ENCODE measurements at regions not wholly inside any gene's neighbourhood (a gene's known extent, or its start where the extent isn't known, plus 50 kb on each side); places are given as distances from the start of the nearest gene placed in this dataset.

- ATAC-seq, result no peak
These were observed 50.6 kb downstream of the SLIT2 start for GRCh38 chr4:20302336-20302735.

DNA sequence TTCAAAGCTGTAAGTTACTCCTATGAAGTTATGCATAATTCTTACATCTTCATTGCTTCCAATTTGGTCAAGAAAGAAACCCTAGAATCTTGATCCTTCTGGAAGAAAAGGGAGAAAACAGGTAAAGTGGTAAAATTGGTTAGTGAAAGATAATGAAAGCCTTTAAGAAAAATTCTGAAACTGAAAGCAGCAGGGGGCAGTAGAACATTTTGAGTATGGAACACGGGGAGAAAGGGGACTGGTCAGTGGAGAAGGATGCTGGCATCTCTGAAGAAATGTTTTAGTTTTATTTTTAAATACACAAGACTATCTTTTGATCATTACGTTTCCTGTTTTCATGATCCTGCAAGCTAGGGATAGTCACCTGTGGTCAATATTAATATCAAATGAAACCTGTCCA lies 54.3 kb downstream of the SLIT2 start:
- no peak for ATAC-seq

- no peak for ATAC-seq
These were observed 60.2 kb downstream of the SLIT2 start for GRCh38 chr4:20311856-20312255.

GRCh38 chr4:20313237-20314030 lies 61.7 kb downstream of the SLIT2 start:
- no peak for ATAC-seq

DNA sequence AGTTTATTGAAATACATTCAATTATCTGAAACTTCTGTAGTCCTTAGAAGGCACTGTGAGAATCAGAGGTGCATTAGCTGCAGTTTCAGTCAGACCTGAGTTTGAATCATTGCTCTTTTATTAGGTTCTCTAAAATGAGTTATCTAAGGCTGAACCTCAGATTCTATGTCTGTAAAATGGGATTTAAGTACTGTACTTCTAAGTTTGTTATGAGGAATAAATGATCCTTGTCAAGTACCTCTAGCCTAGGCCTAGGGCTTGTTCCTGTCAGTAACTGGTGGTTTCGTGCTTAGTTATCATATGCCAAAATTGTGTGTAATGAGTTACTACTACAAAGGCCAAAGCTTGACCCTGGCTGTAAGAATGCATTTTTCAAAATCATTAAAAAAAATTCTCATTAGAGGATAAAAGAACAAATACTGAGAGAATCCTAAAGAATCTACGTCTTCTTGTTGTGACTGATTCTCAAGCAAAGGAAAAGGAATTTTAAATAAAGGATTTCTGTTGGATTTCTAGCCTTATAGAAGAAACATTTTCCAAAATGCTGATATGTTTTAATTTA lies 65.8 kb downstream of the SLIT2 start:
- ATAC-seq, result no peak

GRCh38 chr4:20318001-20318908 lies 66.5 kb downstream of the SLIT2 start:
- no peak for ATAC-seq

- no peak for ATAC-seq
These were observed 67.2 kb downstream of the SLIT2 start for GRCh38 chr4:20318909-20319277.

DNA sequence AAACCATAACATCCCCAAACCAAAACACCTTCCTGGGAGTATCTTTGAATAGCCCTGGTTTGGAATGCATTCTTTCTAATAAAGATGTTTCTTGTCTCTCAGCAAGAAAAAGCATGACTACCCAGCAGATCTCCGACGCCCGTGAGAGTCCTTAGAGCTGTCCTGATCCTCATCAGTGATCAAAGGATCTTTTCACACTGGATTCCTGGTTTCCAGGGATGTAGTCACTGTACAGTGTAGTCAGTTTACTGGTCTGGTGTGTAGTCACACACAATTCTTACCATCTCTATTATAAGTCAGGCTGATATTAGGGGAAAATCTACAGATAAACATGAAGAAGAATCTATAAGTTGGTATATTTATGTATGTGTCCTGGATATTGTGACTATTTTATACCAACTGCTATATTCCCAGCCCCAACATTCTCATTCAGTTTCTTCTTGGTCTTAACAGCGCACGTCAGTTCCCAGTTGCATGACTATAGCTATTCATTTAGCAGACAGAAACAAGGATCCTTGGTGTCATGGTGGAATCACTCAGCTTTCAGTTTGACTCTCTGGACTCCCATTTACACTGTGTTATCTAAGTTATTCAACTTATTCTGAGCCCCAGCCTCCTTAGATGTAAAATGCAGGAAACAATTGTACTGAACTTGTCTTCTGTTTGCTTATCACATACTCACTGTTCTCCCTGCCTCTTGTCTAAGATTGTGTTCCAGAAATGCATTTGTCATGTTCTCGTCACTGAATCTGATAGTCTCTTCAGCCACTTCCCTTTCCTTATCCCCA lies 68.3 kb downstream of the SLIT2 start:
- no peak for ATAC-seq

- no peak for ATAC-seq
These were observed 72.3 kb downstream of the SLIT2 start for GRCh38 chr4:20323991-20324390.

- no peak for ATAC-seq
These were observed 74.8 kb downstream of the SLIT2 start for GRCh38 chr4:20326460-20326859.

GRCh38 chr4:20326977-20327376 lies 75.3 kb downstream of the SLIT2 start:
- no peak for ATAC-seq

GRCh38 chr4:20327808-20328207 lies 76.1 kb downstream of the SLIT2 start:
- ATAC-seq, result no peak

DNA sequence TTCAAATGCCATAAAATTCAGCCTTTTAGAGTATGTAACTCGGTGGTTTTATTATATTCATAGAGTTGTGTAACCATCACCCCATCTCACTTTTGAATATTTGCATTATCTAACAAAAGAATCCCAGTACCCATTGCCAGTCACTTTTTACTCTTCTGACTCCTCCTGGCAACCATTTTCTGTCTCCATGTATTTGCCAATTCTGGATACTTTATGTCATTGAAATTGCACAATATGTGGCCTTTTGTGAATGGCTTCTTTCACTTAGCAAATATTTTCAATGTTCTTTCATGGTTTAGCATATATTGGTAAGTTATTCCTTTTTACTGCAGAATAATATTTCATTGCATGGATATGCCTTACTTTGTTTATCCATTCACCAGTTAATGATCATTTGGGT lies 79.9 kb downstream of the SLIT2 start:
- no peak for ATAC-seq

- ATAC-seq, result no peak
These were observed 81.5 kb downstream of the SLIT2 start for GRCh38 chr4:20333141-20333715.

- no peak for ATAC-seq
These were observed 85.6 kb downstream of the SLIT2 start for GRCh38 chr4:20337261-20337664.

DNA sequence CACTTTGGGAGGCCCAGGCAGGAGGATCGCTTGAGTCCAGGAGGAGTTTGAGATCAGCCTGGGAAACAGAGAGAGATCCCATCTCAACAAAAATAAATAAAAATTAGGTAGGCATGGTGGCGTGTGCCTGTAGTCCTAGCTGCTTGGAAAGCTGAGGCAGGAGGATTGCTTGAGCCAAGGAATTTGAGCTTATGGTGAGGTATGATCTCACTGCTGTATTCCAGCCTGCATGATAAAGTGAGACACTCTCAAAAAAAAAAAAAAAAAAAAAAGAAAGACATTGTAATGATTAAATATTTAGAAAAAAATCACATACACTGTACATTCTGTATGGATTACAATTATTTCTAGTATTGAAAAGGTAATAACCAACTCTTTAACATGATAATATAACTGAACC lies 87.1 kb downstream of the SLIT2 start:
- ATAC-seq, result no peak

DNA sequence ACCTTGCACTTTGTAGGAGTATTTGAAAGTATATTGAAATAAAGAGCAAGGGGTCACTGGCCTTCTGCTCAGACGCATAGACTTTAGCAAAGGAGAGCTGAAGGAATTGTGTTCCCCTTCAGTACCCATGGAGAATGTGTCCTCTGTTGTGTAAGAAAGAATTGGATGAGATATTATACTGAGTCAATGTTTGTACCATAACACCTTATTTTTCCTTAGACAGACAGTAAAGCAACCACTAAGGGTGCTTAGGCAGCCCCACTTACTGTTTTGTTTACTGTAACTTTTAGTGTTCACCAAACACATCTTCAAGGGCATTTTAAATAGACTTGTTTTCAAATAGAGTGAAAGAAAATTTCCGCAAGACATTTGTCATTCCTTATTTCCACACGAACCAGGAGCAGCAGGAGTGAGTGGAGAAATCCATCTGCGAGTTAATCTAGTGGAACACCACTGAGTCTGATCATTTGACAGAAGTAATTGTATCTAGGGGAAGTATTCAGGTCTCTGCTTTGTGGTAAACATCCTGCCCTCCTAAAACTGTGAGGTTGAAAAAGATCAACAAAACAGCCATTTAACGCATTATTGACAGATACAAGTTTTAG lies 89.5 kb downstream of the SLIT2 start:
- ATAC-seq, result no peak

DNA sequence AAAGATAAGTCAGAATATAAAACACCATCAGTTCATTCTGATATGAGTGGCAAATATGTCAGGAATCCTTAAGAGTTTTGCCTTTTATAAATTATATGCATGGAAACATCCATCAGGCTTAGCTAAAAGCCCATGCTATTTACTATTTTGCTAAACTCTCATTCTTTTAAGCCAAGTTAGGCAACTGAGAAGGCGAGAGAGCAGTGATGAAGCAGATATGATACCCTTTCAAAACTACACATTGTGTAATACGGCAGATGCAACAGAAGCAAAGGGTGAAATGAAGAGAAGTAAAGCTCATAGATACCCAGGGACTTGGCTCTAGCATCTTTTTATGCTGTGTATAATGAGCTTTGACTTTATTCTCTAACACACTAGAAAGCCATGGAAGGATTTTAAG lies 95.8 kb downstream of the SLIT2 start:
- ATAC-seq, result no peak

DNA sequence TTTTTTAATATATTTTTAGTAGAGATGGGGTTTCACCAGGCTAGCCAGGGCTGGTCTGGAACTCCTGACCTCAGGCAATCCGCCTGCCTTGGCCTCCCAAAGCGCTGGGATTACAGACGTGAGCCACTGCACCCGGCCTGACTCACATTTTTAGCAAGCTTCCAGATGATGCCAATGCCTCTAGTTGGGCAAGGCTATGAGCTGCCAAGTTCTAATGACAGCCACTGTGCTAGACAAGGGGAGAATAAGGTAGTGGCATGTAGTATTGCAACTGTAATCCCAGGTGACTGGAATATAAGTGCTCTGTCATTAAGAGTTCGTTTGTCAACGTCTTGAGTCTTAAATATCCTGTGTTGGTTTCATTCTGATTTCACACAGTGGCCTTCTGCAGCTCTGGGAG lies 96.7 kb downstream of the SLIT2 start:
- ATAC-seq, result no peak

DNA sequence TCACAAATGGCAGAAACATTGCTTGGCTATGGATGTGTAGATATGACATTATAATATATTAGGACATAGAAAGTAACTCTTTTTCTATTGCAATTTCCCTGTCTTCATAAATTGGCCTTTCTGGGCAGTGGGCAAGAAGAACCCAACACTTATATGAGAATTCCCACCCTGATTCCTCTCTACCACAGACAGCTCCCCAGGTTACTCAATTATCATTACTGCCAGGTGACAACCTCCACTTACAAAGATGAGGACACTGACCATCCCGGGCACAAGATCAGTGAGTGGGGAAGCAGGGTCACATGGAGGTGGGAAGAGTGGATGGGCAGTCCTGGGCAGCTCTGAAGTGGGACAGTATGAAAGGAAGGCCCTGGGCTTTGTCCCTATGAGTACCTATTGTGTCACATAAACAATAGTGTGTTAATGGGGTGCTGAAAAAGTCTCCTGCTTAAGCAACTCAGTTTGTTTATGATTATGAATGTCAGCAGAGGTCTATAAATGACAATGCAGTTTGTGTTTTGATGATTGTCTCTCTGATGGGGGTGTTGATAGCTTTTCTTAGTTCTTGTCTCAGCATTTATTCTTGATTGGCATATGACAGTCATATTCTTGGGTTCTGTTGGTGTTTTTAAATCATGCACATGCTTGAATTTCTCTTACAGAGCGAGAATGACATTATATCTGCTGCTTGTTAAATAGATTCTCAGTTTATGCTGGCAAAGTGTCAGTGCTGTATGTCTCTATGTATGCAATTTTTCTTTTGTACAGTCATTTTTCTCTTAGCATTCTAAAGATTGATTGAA lies 99.9 kb downstream of the SLIT2 start:
- no peak for ATAC-seq

DNA sequence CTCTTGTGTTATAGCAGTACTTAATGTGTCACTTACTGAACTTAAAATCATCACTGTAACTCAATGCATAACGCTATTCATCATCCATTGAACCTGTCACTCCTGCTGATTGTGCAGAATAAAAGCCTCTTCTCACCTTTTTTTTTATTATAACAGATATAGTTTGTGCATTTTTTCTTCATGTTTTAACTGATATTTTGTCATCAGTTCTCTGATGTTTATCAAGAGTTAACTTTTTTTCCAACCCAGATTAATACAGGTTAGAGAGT lies 100.4 kb downstream of the SLIT2 start:
- ATAC-seq, result no peak

GRCh38 chr4:20353646-20354045 lies 101.9 kb downstream of the SLIT2 start:
- no peak for ATAC-seq

Measured in activated CD4-positive, CD25-positive, alpha-beta regulatory T cell treated with anti-CD3 and anti-CD28 coated beads, Interleukin-2, amount 50 U/mL, for 24 hours (primary cell).